HG03342 (cell line): ENCODE measurements at regions not wholly inside any gene's neighbourhood (a gene's known extent, or its start where the extent isn't known, plus 50 kb on each side); places are given as distances from the start of the nearest gene placed in this dataset.
"Not testable (repeated sequence)": the region's sequence is repeated elsewhere in the genome, so short reads cannot be mapped to it uniquely, and the experiment has no call there.

Experiments
- ATAC-seq: cut with Tn5 transposase; IDR thresholded peaks from one replicate; pipeline ENCODE4 v1.9.1; 2021; ENCODE audit warnings: mild to moderate bottlenecking, moderate library complexity; ENCODE audit not compliant: unreplicated experiment

- ATAC-seq, result not testable (repeated sequence)
Measured at GRCh38 chr4:53699310-53699709, 108.0 kb upstream of the LNX1 start.

- no peak for ATAC-seq
Measured at GRCh38 chr4:53697016-53697685, 105.9 kb upstream of the LNX1 start.

- ATAC-seq, result peak; percentile 95
Measured at GRCh38 chr4:53695540-53696463, 104.5 kb upstream of the LNX1 start.

- no peak for ATAC-seq
Measured at GRCh38 chr4:53694666-53695065, 103.4 kb upstream of the LNX1 start.

GRCh38 chr4:53693909-53694308 lies 102.6 kb upstream of the LNX1 start:
- no peak for ATAC-seq

GRCh38 chr4:53693408-53693807 lies 102.1 kb upstream of the LNX1 start:
- no peak for ATAC-seq

- ATAC-seq, result peak; percentile 87
Measured at GRCh38 chr4:53688186-53688790, 97.0 kb upstream of the LNX1 start.

GRCh38 chr4:53686521-53686920 lies 95.2 kb upstream of the LNX1 start:
- ATAC-seq, result no peak

GRCh38 chr4:53684136-53685130 lies 93.1 kb upstream of the LNX1 start:
- ATAC-seq, result no peak

- no peak for ATAC-seq
Measured at GRCh38 chr4:53682908-53683307, 91.6 kb upstream of the LNX1 start.

- no peak for ATAC-seq
Measured at GRCh38 chr4:53682196-53682595, 90.9 kb upstream of the LNX1 start.

- ATAC-seq, result no peak
Measured at GRCh38 chr4:53680598-53680997, 89.3 kb upstream of the LNX1 start.

GRCh38 chr4:53680168-53680567 lies 88.9 kb upstream of the LNX1 start:
- no peak for ATAC-seq

- ATAC-seq, result no peak
Measured at GRCh38 chr4:53676402-53676871, 85.2 kb upstream of the LNX1 start.

- no peak for ATAC-seq
Measured at GRCh38 chr4:53674903-53675302, 83.6 kb upstream of the LNX1 start.

- ATAC-seq, result no peak
Measured at GRCh38 chr4:53672873-53673272, 81.6 kb upstream of the LNX1 start.

- no peak for ATAC-seq
Measured at GRCh38 chr4:53671757-53672156, 80.5 kb upstream of the LNX1 start.

- no peak for ATAC-seq
Measured at GRCh38 chr4:53659737-53660136, 68.5 kb upstream of the LNX1 start.

GRCh38 chr4:53659112-53659511 lies 67.8 kb upstream of the LNX1 start:
- ATAC-seq, result no peak

GRCh38 chr4:53658029-53658428 lies 66.7 kb upstream of the LNX1 start:
- ATAC-seq, result no peak
